ENCODE measurements at regions not wholly inside any gene's neighbourhood (a gene's known extent, or its start where the extent isn't known, plus 50 kb on each side); places are given as distances from the start of the nearest gene placed in this dataset.

GRCh38 chr1:214920337-214920736, 162.2 kb upstream of the KCNK2 start:
- no peaks in the 10 kb centered on the region for H3K36me3 ChIP-seq (ENCODE audit: insufficient read depth)
- H4K20me1 ChIP-seq (ENCODE audit: insufficient read depth): no peaks in the 10 kb centered on the region
- no peak overlapping the region for H3K9ac ChIP-seq
- H3K4me3 ChIP-seq (IDR thresholded peaks at IDR 0.05; ENCODE audit: insufficient read depth, low read depth, low read length): no peak overlapping the region
- no peaks in the 10 kb centered on the region for H3K4me1 ChIP-seq (ENCODE audit: low read depth, poor library complexity, severe bottlenecking)
- H3K4me2 ChIP-seq: no peak overlapping the region
- no peak for TF ChIP-seq CTCF (conservative IDR thresholded peaks at IDR 0.05; ENCODE audit: low read depth, low read length)
- no peak overlapping the region for H2AFZ ChIP-seq (ENCODE audit: low read depth)
- no peaks in the 10 kb centered on the region for H3K79me2 ChIP-seq (ENCODE audit: insufficient read depth, low read depth)
- H3K27me3 ChIP-seq (ENCODE audit: insufficient read depth, low read depth): no peaks in the 10 kb centered on the region
- no peak overlapping the region for H3K27ac ChIP-seq

GRCh38 chr1:214923278-214923915, 159.1 kb upstream of the KCNK2 start:
- no peak for TF ChIP-seq CTCF (conservative IDR thresholded peaks at IDR 0.05; ENCODE audit: low read depth, low read length)
- Histone ChIP-seq H3K4me2 (no peak overlapping the region), H3K9ac (no peak overlapping the region), H4K20me1 (ENCODE audit: insufficient read depth) (no peaks in the 10 kb centered on the region), H3K79me2 (ENCODE audit: insufficient read depth, low read depth) (no peaks in the 10 kb centered on the region), H3K4me3 (IDR thresholded peaks at IDR 0.05; ENCODE audit: insufficient read depth, low read depth, low read length) (no peak overlapping the region), H3K4me1 (ENCODE audit: low read depth, poor library complexity, severe bottlenecking) (no peaks in the 10 kb centered on the region), H3K36me3 (ENCODE audit: insufficient read depth) (no peaks in the 10 kb centered on the region), H3K27ac (no peak overlapping the region), H2AFZ (ENCODE audit: low read depth) (no peak overlapping the region), H3K27me3 (ENCODE audit: insufficient read depth, low read depth) (no peaks in the 10 kb centered on the region)

- no peaks in the 10 kb centered on the region for H3K4me1 ChIP-seq (ENCODE audit: low read depth, poor library complexity, severe bottlenecking)
- no peaks in the 10 kb centered on the region for H4K20me1 ChIP-seq (ENCODE audit: insufficient read depth)
- H3K9ac ChIP-seq: no peak overlapping the region
- H3K4me3 ChIP-seq (IDR thresholded peaks at IDR 0.05; ENCODE audit: insufficient read depth, low read depth, low read length): no peak overlapping the region
- no peak for TF ChIP-seq CTCF (conservative IDR thresholded peaks at IDR 0.05; ENCODE audit: low read depth, low read length)
- no peak overlapping the region for H2AFZ ChIP-seq (ENCODE audit: low read depth)
- H3K27ac ChIP-seq: no peak overlapping the region
- H3K4me2 ChIP-seq: no peak overlapping the region
- H3K27me3 ChIP-seq (ENCODE audit: insufficient read depth, low read depth): no peaks in the 10 kb centered on the region
- no peaks in the 10 kb centered on the region for H3K36me3 ChIP-seq (ENCODE audit: insufficient read depth)
- no peaks in the 10 kb centered on the region for H3K79me2 ChIP-seq (ENCODE audit: insufficient read depth, low read depth)
These were observed 154.7 kb upstream of the KCNK2 start for GRCh38 chr1:214927796-214928195.

- no peak overlapping the region for H3K4me2 ChIP-seq
- no peak for TF ChIP-seq CTCF (conservative IDR thresholded peaks at IDR 0.05; ENCODE audit: low read depth, low read length)
These were observed 154.0 kb upstream of the KCNK2 start for GRCh38 chr1:214928574-214928973.

More at GRCh38 chr1:214928574-214928973, 154.0 kb upstream of the KCNK2 start:
- Histone ChIP-seq H2AFZ (ENCODE audit: low read depth) (no peak overlapping the region), H3K4me3 (IDR thresholded peaks at IDR 0.05; ENCODE audit: insufficient read depth, low read depth, low read length) (no peak overlapping the region), H3K79me2 (ENCODE audit: insufficient read depth, low read depth) (no peaks in the 10 kb centered on the region), H3K27ac (no peak overlapping the region), H3K9ac (no peak overlapping the region), H4K20me1 (ENCODE audit: insufficient read depth) (no peaks in the 10 kb centered on the region), H3K27me3 (ENCODE audit: insufficient read depth, low read depth) (no peaks in the 10 kb centered on the region), H3K4me1 (ENCODE audit: low read depth, poor library complexity, severe bottlenecking) (no peaks in the 10 kb centered on the region), H3K36me3 (ENCODE audit: insufficient read depth) (no peaks in the 10 kb centered on the region)
